Fibroblast of pulmonary artery (primary cell): ENCODE measurements at regions not wholly inside any gene's neighbourhood (a gene's known extent, or its start where the extent isn't known, plus 50 kb on each side); places are given as distances from the start of the nearest gene placed in this dataset.

ENCODE experiments used
- DNase-seq: peaks from one replicate; pipeline ENCODE4 v3.0.0-alpha.2; 2010; ENCODE audit warnings: low read depth
- H3K4me3 ChIP-seq: replicated peaks from 2 replicates; pipeline ENCODE4 v1.5.1; 2011; ENCODE audit warnings: low read depth, mild to moderate bottlenecking, control low read depth, low read length, moderate library complexity
- TF ChIP-seq, protein P1 (sequence below): IDR thresholded peaks from 2 replicates; pipeline ENCODE4 v1.5.1; 2011; ENCODE audit warnings: mild to moderate bottlenecking, control low read depth, low read length, inconsistent platforms; ENCODE audit errors: missing control alignments

GRCh38 chr20:56829788-56830385 lies 200.8 kb downstream of the TFAP2C start:
- TF ChIP-seq, protein P1, sequence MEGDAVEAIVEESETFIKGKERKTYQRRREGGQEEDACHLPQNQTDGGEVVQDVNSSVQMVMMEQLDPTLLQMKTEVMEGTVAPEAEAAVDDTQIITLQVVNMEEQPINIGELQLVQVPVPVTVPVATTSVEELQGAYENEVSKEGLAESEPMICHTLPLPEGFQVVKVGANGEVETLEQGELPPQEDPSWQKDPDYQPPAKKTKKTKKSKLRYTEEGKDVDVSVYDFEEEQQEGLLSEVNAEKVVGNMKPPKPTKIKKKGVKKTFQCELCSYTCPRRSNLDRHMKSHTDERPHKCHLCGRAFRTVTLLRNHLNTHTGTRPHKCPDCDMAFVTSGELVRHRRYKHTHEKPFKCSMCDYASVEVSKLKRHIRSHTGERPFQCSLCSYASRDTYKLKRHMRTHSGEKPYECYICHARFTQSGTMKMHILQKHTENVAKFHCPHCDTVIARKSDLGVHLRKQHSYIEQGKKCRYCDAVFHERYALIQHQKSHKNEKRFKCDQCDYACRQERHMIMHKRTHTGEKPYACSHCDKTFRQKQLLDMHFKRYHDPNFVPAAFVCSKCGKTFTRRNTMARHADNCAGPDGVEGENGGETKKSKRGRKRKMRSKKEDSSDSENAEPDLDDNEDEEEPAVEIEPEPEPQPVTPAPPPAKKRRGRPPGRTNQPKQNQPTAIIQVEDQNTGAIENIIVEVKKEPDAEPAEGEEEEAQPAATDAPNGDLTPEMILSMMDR: no peak
- no peak overlapping the region for H3K4me3 ChIP-seq
- no peak for DNase-seq

GRCh38 chr20:56831795-56832194 lies 202.7 kb downstream of the TFAP2C start:
- no peak overlapping the region for H3K4me3 ChIP-seq
- TF ChIP-seq, protein P1: no peak
- no peak for DNase-seq

DNA sequence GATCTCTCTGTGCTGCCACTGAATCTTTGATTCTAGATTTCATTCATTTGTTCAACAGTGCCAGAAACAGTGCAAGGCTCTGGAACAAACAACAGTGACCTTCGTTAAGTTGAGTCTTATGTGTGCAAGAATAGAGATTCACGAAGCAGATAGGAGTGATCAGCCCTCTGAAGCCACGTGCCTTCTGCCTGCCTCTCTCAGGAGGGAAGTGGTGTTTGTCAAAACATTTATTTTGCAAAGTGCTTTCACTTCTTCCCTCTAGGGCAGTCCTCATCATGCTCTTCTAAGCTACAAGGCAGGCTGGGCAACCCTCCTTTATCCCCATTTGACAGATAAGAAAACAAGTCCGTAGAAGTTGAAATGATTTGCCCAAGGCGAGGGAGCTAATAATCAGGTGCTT lies 204.3 kb downstream of the TFAP2C start:
- no peak overlapping the region for H3K4me3 ChIP-seq
- TF ChIP-seq, protein P1: no peak
- no peak for DNase-seq

DNA sequence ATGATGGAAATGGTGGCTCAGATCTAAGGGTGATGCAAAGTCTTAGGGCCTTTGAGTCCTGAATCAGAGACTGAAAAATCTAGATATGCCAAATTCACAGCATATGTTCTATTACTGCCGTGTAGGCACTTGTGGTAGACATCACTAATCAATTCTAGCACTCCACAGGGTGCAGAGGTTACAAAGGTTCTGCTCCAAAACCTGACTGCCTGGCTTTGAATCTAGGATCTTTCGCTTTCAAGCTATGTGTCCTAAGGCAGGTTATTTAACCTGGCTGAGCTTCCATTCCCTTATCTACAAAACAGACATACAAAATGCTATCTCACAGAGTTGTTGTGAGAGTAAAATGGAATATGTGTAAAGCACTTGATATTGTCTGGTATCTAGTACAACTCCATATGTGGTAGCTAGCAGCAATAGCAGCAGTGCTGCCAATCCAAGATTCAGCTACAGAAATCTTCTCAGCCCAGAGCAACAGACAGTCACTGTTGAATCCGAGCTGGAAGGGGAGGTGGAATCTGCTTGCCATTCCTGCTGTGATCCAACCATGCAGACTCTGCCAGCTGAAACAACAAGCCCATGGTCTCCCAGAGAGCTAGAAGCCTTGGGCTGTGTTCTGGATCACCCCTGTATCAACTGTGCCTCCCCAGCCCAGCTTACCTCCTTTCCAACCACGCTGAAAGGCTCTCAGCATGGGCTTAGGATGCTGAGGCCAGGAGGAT lies 206.9 kb downstream of the TFAP2C start:
- no peak for DNase-seq

DNA sequence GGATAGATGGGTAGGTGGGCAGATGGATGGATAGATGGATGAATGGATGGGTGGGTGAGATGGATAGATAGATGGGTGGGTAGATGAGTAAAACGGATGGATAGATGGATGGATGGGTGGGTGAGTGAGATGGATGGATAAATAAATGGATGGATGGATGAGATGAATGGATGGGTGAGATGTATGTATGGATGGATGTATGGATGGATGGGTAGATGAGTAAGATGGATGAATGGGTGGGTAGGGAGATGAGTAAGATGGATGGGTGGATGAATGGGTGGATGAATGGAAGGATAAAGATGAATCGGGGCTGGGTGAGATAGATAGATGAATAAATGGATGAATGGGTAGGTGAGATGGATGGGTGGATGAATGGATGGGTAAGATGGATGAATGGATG lies 210.1 kb downstream of the TFAP2C start:
- TF ChIP-seq, protein P1: no peak
- no peak for DNase-seq
- H3K4me3 ChIP-seq: no peak overlapping the region

More for the DNA sequence above, 206.9 kb downstream of the TFAP2C start:
- no peak overlapping the region for H3K4me3 ChIP-seq
- TF ChIP-seq, protein P1: no peak

DNA sequence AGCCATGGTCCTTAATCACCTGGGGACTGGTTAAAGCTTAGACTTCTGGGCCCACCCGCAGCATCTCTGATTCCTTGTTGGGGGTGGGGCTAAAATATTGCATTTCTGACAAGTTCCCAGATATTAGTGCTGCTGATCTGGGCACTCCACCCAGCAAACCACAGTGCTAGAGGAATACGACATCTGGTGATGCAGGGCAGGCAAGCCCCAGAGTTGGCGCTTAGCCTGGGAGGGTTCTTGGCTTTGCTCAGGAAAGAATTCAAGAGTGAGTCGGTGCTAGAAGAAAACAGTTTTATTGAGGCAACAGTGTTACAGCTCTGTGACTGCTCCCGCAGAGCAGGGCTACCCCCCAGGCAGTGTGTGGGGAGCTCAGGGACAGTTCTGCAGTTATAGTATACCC lies 210.7 kb downstream of the TFAP2C start:
- TF ChIP-seq, protein P1: no peak
- DNase-seq: no peak
- no peak overlapping the region for H3K4me3 ChIP-seq
